Skeletal muscle satellite cell (primary cell): ENCODE measurements at regions not wholly inside any gene's neighbourhood (a gene's known extent, or its start where the extent isn't known, plus 50 kb on each side); places are given as distances from the start of the nearest gene placed in this dataset.

Source experiments
- H3K27me3 ChIP-seq: 2 replicates; pipeline ENCODE4 v1.7.0; 2013; ENCODE audit warnings: low read length; ENCODE audit not compliant: control insufficient read depth, insufficient read depth
- H3K36me3 ChIP-seq: 2 replicates; pipeline ENCODE4 v1.7.0; 2013; ENCODE audit warnings: mild to moderate bottlenecking, control low read depth, low read length; ENCODE audit not compliant: insufficient read depth
- H3K4me1 ChIP-seq: 2 replicates; pipeline ENCODE4 v1.7.0; 2013; ENCODE audit warnings: low read length; ENCODE audit not compliant: control insufficient read depth, insufficient read depth
- H3K4me2 ChIP-seq: 2 replicates; pipeline ENCODE4 v1.7.0; 2013; ENCODE audit warnings: mild to moderate bottlenecking, low read length
- H3K4me3 ChIP-seq: 2 replicates; pipeline ENCODE4 v1.7.0; 2013; ENCODE audit warnings: low read length
- H3K9ac ChIP-seq: 2 replicates; pipeline ENCODE4 v1.7.0; 2013; ENCODE audit warnings: mild to moderate bottlenecking, low read depth, low read length, moderate library complexity
- H3K9me3 ChIP-seq: replicated peaks from 2 replicates; pipeline ENCODE4 v1.7.0; 2013; ENCODE audit warnings: mild to moderate bottlenecking, control low read depth, low read length

GRCh38 chr14:87522575-87522974 is 470.4 kb downstream of the GALC start:
- H3K4me2 ChIP-seq = no peak overlapping the region
- no peaks in the 10 kb centered on the region for H3K36me3 ChIP-seq
- no peaks in the 10 kb centered on the region for H3K4me1 ChIP-seq
- H3K9ac ChIP-seq = no peak overlapping the region
- no peak overlapping the region for H3K4me3 ChIP-seq
- no peaks in the 10 kb centered on the region for H3K27me3 ChIP-seq
- peaks cover 10% of the 10 kb centered on the region for H3K9me3 ChIP-seq

DNA sequence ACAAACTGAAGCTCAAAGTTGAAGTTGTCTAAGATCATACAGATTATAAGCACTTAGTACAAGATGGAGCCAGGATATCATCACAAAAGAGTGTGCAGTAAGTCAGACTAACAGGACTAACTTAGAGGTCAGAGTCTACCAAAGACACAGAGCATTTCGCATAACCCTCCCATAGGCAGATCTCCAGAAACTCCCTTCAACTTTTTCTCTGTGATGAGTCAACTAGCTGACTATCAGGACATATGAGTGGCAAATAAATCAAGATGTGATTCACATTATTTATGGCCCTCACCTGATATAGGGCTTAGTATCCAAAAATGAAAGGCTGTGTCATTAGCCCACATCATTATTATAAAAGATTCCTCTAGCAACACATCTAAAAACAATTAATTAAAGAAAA is 484.6 kb downstream of the GALC start:
- no peaks in the 10 kb centered on the region for H3K4me1 ChIP-seq
- no peaks in the 10 kb centered on the region for H3K36me3 ChIP-seq
- no peak overlapping the region for H3K4me2 ChIP-seq
- no peaks in the 10 kb centered on the region for H3K27me3 ChIP-seq
- H3K9ac ChIP-seq = no peak overlapping the region
- H3K9me3 ChIP-seq = peaks cover 7% of the 10 kb centered on the region
- H3K4me3 ChIP-seq = no peak overlapping the region

GRCh38 chr14:87503711-87504110 is 489.3 kb downstream of the GALC start:
- H3K9me3 ChIP-seq = peaks cover 7% of the 10 kb centered on the region
- H3K36me3 ChIP-seq = no peaks in the 10 kb centered on the region
- H3K27me3 ChIP-seq = no peaks in the 10 kb centered on the region
- H3K4me2 ChIP-seq = no peak overlapping the region
- H3K4me1 ChIP-seq = no peaks in the 10 kb centered on the region
- no peak overlapping the region for H3K9ac ChIP-seq
- no peak overlapping the region for H3K4me3 ChIP-seq

DNA sequence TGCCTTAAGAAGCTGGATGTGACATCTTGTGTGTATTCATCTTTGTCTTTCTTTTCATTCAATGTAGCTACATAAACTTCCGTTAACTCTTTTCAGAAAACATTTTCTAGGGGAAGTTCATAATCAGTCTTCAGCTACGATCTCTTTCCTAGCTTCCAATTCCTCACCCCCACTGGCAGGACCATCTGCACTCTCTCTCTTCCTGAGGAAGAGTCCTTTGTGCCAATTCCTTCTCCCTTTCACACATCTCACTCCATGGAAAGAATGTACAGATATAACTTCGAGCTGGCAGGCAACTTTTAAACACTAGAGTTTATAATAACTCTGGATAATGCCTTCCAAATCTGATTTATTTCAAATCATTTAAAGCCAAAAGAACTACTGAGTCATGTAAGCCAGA is 495.7 kb downstream of the GALC start:
- H3K4me2 ChIP-seq = no peak overlapping the region
- no peaks in the 10 kb centered on the region for H3K4me1 ChIP-seq
- no peaks in the 10 kb centered on the region for H3K36me3 ChIP-seq
- H3K9me3 ChIP-seq = no peaks in the 10 kb centered on the region
- no peaks in the 10 kb centered on the region for H3K27me3 ChIP-seq
- H3K9ac ChIP-seq = no peak overlapping the region
- H3K4me3 ChIP-seq = no peak overlapping the region

DNA sequence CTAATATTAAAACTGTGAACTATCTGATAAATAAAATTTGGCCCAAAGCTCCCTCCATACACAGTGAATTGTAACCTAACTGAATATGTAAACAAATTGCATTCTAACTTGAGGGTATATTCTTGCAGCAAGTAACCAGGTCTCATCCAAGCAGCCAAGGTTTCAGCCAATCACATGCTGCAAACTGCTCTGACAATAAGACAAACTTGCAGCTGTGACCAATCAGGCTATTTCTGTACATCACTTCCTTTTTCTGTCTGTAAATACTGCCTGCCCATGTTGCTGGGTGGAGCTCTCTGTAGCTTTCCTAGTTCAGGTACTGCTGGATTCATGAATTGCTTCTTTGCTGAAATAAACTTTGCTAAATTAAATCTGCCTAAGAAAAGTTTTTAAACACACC is 499.0 kb downstream of the GALC start:
- no peaks in the 10 kb centered on the region for H3K4me1 ChIP-seq
- no peaks in the 10 kb centered on the region for H3K9me3 ChIP-seq
- H3K4me3 ChIP-seq = no peak overlapping the region
- no peak overlapping the region for H3K4me2 ChIP-seq
- no peaks in the 10 kb centered on the region for H3K27me3 ChIP-seq
- H3K9ac ChIP-seq = no peak overlapping the region
- no peaks in the 10 kb centered on the region for H3K36me3 ChIP-seq

GRCh38 chr14:87492561-87492960 is 500.4 kb downstream of the GALC start:
- no peaks in the 10 kb centered on the region for H3K27me3 ChIP-seq
- H3K4me3 ChIP-seq = no peak overlapping the region
- no peak overlapping the region for H3K9ac ChIP-seq
- peaks cover under 1% of the 10 kb centered on the region for H3K9me3 ChIP-seq
- H3K4me1 ChIP-seq = no peaks in the 10 kb centered on the region
- H3K4me2 ChIP-seq = no peak overlapping the region
- no peaks in the 10 kb centered on the region for H3K36me3 ChIP-seq

- Histone ChIP-seq H3K9me3 (peaks cover 4% of the 10 kb centered on the region), H3K27me3 (no peaks in the 10 kb centered on the region), H3K4me2 (no peak overlapping the region), H3K4me3 (no peak overlapping the region), H3K9ac (no peak overlapping the region), H3K36me3 (no peaks in the 10 kb centered on the region), H3K4me1 (no peaks in the 10 kb centered on the region)
Measured at GRCh38 chr14:87491816-87492215, 501.2 kb downstream of the GALC start.

DNA sequence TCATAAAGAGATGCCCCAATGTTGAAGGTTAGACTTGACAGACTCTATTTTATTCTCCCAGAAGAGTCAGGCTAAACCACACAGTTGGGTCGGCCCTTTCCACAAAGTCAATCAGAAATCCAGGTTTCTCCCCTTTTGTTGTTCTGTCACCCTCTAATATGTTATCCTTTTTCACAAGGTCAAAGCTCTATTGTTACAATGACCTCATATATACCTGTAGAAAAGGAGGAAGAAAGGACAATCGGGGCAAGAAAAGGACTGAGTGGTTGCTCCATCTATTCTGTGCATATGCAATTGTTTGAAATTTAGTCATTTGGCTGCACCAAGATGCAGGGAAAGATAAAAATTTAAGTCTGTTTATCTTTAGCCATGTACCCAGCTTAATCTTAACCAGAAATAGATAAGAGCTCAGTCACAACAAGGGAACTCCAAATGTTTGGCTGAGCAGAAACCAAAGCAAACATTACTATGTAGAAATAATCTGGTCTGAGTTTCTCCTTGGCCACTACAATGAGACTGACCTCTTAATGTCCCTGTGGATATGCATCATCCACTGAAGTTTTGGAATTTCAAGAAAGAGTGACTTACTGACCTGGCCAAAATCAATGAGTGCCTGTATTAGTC is 503.7 kb downstream of the GALC start:
- Histone ChIP-seq H3K9ac (no peak overlapping the region), H3K4me3 (no peak overlapping the region), H3K9me3 (peaks cover 4% of the 10 kb centered on the region), H3K4me2 (no peak overlapping the region), H3K4me1 (no peaks in the 10 kb centered on the region), H3K27me3 (no peaks in the 10 kb centered on the region), H3K36me3 (no peaks in the 10 kb centered on the region)

- H3K9ac ChIP-seq = no peak overlapping the region
- H3K9me3 ChIP-seq = peaks cover 8% of the 10 kb centered on the region
- H3K4me1 ChIP-seq = no peaks in the 10 kb centered on the region
- H3K36me3 ChIP-seq = no peaks in the 10 kb centered on the region
- H3K4me2 ChIP-seq = no peak overlapping the region
- no peaks in the 10 kb centered on the region for H3K27me3 ChIP-seq
- H3K4me3 ChIP-seq = no peak overlapping the region
Measured at GRCh38 chr14:87483271-87484260, 509.4 kb downstream of the GALC start.

GRCh38 chr14:87468531-87468930 is 524.5 kb downstream of the GALC start:
- no peak overlapping the region for H3K4me3 ChIP-seq

DNA sequence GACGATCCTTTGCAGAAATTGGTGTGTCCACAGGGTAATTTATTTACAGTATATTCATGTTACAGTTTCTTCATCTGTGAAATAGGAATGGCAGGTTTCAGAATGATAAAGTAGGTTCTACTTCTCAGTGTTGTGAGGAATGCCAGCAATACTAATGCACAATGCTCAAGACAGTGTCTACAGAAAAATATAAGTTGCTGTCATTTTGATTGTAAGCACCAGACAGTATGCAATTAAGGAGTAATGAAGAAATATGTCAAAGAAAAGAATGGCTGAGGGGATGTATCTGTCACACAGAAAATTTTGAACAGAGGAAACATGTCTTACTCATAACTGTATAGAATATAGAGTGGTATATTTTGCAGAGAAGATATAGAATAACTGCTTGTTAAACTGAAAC is 525.4 kb downstream of the GALC start:
- H3K27me3 ChIP-seq = no peaks in the 10 kb centered on the region
- no peaks in the 10 kb centered on the region for H3K36me3 ChIP-seq
- H3K4me3 ChIP-seq = no peak overlapping the region
- H3K4me1 ChIP-seq = no peaks in the 10 kb centered on the region
- peaks cover 5% of the 10 kb centered on the region for H3K9me3 ChIP-seq
- H3K9ac ChIP-seq = no peak overlapping the region
- no peak overlapping the region for H3K4me2 ChIP-seq

More at GRCh38 chr14:87468531-87468930, 524.5 kb downstream of the GALC start:
- H3K9ac ChIP-seq = no peak overlapping the region
- H3K36me3 ChIP-seq = no peaks in the 10 kb centered on the region
- H3K27me3 ChIP-seq = no peaks in the 10 kb centered on the region
- no peaks in the 10 kb centered on the region for H3K4me1 ChIP-seq
- H3K9me3 ChIP-seq = peaks cover 5% of the 10 kb centered on the region
- no peak overlapping the region for H3K4me2 ChIP-seq
